RCC 7860 (cell line): ENCODE measurements at regions not wholly inside any gene's neighbourhood (a gene's known extent, or its start where the extent isn't known, plus 50 kb on each side); places are given as distances from the start of the nearest gene placed in this dataset.

Experiments
- DNase-seq: peaks from one replicate; pipeline ENCODE4 v3.0.0-alpha.2; 2015; ENCODE audit warnings: low spot score
- FAIRE-seq: peaks from 2 replicates; lab custom pipeline; 2012; peaks lifted over from hg19 to GRCh38; lab: Jason Lieb, UNC

- DNase-seq (peak; percentile 92), FAIRE-seq (peak; percentile 98)
Measured at GRCh38 chr3:124298951-124299350, 307.0 kb upstream of the ROPN1 start.

GRCh38 chr3:124299831-124300230, 307.9 kb upstream of the ROPN1 start:
- FAIRE-seq (no peak), DNase-seq (no peak)

GRCh38 chr3:124300416-124300815, 308.5 kb upstream of the ROPN1 start:
- no peak for FAIRE-seq
- DNase-seq = no peak

- DNase-seq = no peak
Measured at GRCh38 chr3:124303305-124303910, 311.5 kb upstream of the ROPN1 start.

GRCh38 chr3:124306665-124307064, 314.7 kb upstream of the ROPN1 start:
- no peak for FAIRE-seq
- DNase-seq = no peak

More at GRCh38 chr3:124303305-124303910, 311.5 kb upstream of the ROPN1 start:
- FAIRE-seq = no peak

- FAIRE-seq (no peak), DNase-seq (no peak)
Measured at GRCh38 chr3:124313621-124314020, 321.7 kb upstream of the ROPN1 start.

GRCh38 chr3:124315215-124316033, 323.5 kb upstream of the ROPN1 start:
- DNase-seq (peak; percentile 91), FAIRE-seq (peak; percentile 97)

- no peak for DNase-seq
Measured at GRCh38 chr3:124316034-124316287, 324.0 kb upstream of the ROPN1 start.

GRCh38 chr3:124318014-124318413, 326.1 kb upstream of the ROPN1 start:
- DNase-seq = no peak

More at GRCh38 chr3:124316034-124316287, 324.0 kb upstream of the ROPN1 start:
- no peak for FAIRE-seq

GRCh38 chr3:124318656-124319055, 326.7 kb upstream of the ROPN1 start:
- FAIRE-seq = no peak

More at GRCh38 chr3:124318014-124318413, 326.1 kb upstream of the ROPN1 start:
- no peak for FAIRE-seq

GRCh38 chr3:124320976-124321375, 329.1 kb upstream of the ROPN1 start:
- FAIRE-seq (no peak), DNase-seq (no peak)

More at GRCh38 chr3:124318656-124319055, 326.7 kb upstream of the ROPN1 start:
- no peak for DNase-seq

- FAIRE-seq (no peak), DNase-seq (no peak)
Measured at GRCh38 chr3:124322309-124322880, 330.5 kb upstream of the ROPN1 start.

GRCh38 chr3:124322966-124323365, 331.0 kb upstream of the ROPN1 start:
- DNase-seq = no peak
- no peak for FAIRE-seq

- DNase-seq = no peak
- FAIRE-seq = no peak
Measured at GRCh38 chr3:124325248-124325647, 333.3 kb upstream of the ROPN1 start.

GRCh38 chr3:124329723-124330122, 337.8 kb upstream of the ROPN1 start:
- no peak for FAIRE-seq
- DNase-seq = no peak

- FAIRE-seq (no peak), DNase-seq (no peak)
Measured at GRCh38 chr3:124333931-124334640, 342.2 kb upstream of the ROPN1 start.

- FAIRE-seq = no peak
- no peak for DNase-seq
Measured at GRCh38 chr3:124336067-124336656, 344.2 kb upstream of the ROPN1 start.

GRCh38 chr3:124345845-124346244, 353.9 kb upstream of the ROPN1 start:
- DNase-seq (no peak), FAIRE-seq (peak; percentile 49)

- DNase-seq (peak; percentile 62), FAIRE-seq (peak; percentile 81)
Measured at GRCh38 chr3:124346487-124346886, 354.6 kb upstream of the ROPN1 start.

GRCh38 chr3:124347418-124347817, 355.5 kb upstream of the ROPN1 start:
- DNase-seq (no peak), FAIRE-seq (no peak)

- FAIRE-seq = peak; percentile 79
Measured at GRCh38 chr3:124348555-124348954, 356.6 kb upstream of the ROPN1 start.

More at GRCh38 chr3:124348555-124348954, 356.6 kb upstream of the ROPN1 start:
- DNase-seq = peak; percentile 24
